Germinal center (tissue), 1 donor: ENCODE measurements at regions not wholly inside any gene's neighbourhood (a gene's known extent, or its start where the extent isn't known, plus 50 kb on each side); places are given as distances from the start of the nearest gene placed in this dataset.
A peak's percentile ranks its signal among the peaks of the same experiment; 100 is the strongest.
"Not testable (repeated sequence)": the region's sequence is repeated elsewhere in the genome, so short reads cannot be mapped to it uniquely, and the experiment has no call there.

ENCODE experiments used
- DNase-seq: peaks from one replicate; pipeline ENCODE4 v3.0.0; 2012; ENCODE audit warnings: mixed read lengths, low spot score

- no peak for DNase-seq
Measured at GRCh38 chr16:80007231-80007630, 406.7 kb upstream of the MAF start.

GRCh38 chr16:80006241-80007215 lies 406.0 kb upstream of the MAF start:
- no peak for DNase-seq

GRCh38 chr16:80004113-80004512 lies 403.6 kb upstream of the MAF start:
- no peak for DNase-seq

GRCh38 chr16:80002261-80002660 lies 401.7 kb upstream of the MAF start:
- no peak for DNase-seq

- no peak for DNase-seq
Measured at GRCh38 chr16:79998143-79998542, 397.6 kb upstream of the MAF start.

GRCh38 chr16:79997257-79997656 lies 396.7 kb upstream of the MAF start:
- peak; percentile 27 for DNase-seq

GRCh38 chr16:79996321-79996720 lies 395.8 kb upstream of the MAF start:
- no peak for DNase-seq

GRCh38 chr16:79995315-79995714 lies 394.8 kb upstream of the MAF start:
- DNase-seq, result no peak

GRCh38 chr16:79994418-79994817 lies 393.9 kb upstream of the MAF start:
- no peak for DNase-seq

- no peak for DNase-seq
Measured at GRCh38 chr16:79993629-79994209, 393.2 kb upstream of the MAF start.

GRCh38 chr16:79991969-79992368 lies 391.4 kb upstream of the MAF start:
- no peak for DNase-seq

GRCh38 chr16:79988721-79989220 lies 388.2 kb upstream of the MAF start:
- DNase-seq, result no peak

GRCh38 chr16:79988089-79988488 lies 387.6 kb upstream of the MAF start:
- DNase-seq, result no peak

GRCh38 chr16:79986352-79986751 lies 385.8 kb upstream of the MAF start:
- no peak for DNase-seq

GRCh38 chr16:79985606-79986005 lies 385.1 kb upstream of the MAF start:
- no peak for DNase-seq

GRCh38 chr16:79984149-79984548 lies 383.6 kb upstream of the MAF start:
- DNase-seq, result not testable (repeated sequence)

- no peak for DNase-seq
Measured at GRCh38 chr16:79982862-79983261, 382.3 kb upstream of the MAF start.

- DNase-seq, result no peak
Measured at GRCh38 chr16:79982361-79982760, 381.8 kb upstream of the MAF start.

GRCh38 chr16:79981814-79982213 lies 381.3 kb upstream of the MAF start:
- DNase-seq, result no peak

GRCh38 chr16:79980650-79981521 lies 380.3 kb upstream of the MAF start:
- no peak for DNase-seq

- DNase-seq, result no peak
Measured at GRCh38 chr16:79977940-79978836, 377.7 kb upstream of the MAF start.
